A549 (cell line): ENCODE measurements at regions not wholly inside any gene's neighbourhood (a gene's known extent, or its start where the extent isn't known, plus 50 kb on each side); places are given as distances from the start of the nearest gene placed in this dataset.

Experiments used
- ATAC-seq, 2 experiments: fragments of 200-7000 bp in 1 of 2; fragments of >200 bp in 1 of 2; cut with Nextera tagmentation in 1 of 2; cut with Tn5 transposase in 1 of 2; 3 replicates each; pipeline versions ENCODE4 v1.8.0 to v1.9.1; 2018 to 2020; ENCODE audit warnings: mild to moderate bottlenecking in 1 of 2, moderate library complexity in 1 of 2
- CTCF ChIA-PET: fragments of 300-600 bp; sonication (Branson Sonifier 250); formaldehyde crosslinking; extraction: SDS; loops from one replicate; lab custom pipeline; 2021; ENCODE audit warnings: antibody characterized with exemption, inconsistent platforms; lab: Yijun Ruan, JAX
- POLR2A ChIA-PET: fragments of 350-600 bp; formaldehyde crosslinking; extraction: SDS; loops from one replicate; lab custom pipeline; 2021; ENCODE audit warnings: antibody characterized with exemption, inconsistent platforms; lab: Yijun Ruan, JAX
- DNase-seq, 2 experiments: peaks; one replicate each; pipeline versions ENCODE4 v3.0.0 to v3.0.0-alpha.2; 2011 to 2016; ENCODE audit warnings: low read depth in 1 of 2, low spot score in 1 of 2
- FAIRE-seq: peaks from 2 replicates; lab custom pipeline; 2011; peaks lifted over from hg19 to GRCh38; lab: Jason Lieb, UNC
- H3K27ac ChIP-seq, 2 experiments: fragments of >200 bp; sonication (Bioruptor Twin); formaldehyde crosslinking; 3 replicates each; pipeline ENCODE4 v1.5.1; 2016 to 2017
- H3K4me1 ChIP-seq: fragments of >200 bp; sonication (Bioruptor Twin); formaldehyde crosslinking; 3 replicates; pipeline ENCODE4 v1.6.1; 2016
- H3K4me2 ChIP-seq: fragments of >200 bp; sonication (Bioruptor Twin); formaldehyde crosslinking; 3 replicates; pipeline ENCODE4 v1.6.1; 2016
- H3K4me3 ChIP-seq: fragments of >200 bp; sonication (Bioruptor Twin); formaldehyde crosslinking; 3 replicates; pipeline ENCODE4 v1.5.1; 2016
- H3K9me3 ChIP-seq: fragments of >200 bp; sonication (Bioruptor Twin); formaldehyde crosslinking; 3 replicates; pipeline ENCODE4 v1.6.1; 2016
- CBX8 ChIP-seq: fragments of 200-600 bp; sonication (generic); IDR thresholded peaks from 2 replicates; pipeline ENCODE4 v1.6.1; 2016
- CHD2 ChIP-seq: fragments of 150-350 bp; IDR thresholded peaks from 2 replicates; pipeline ENCODE4 v1.6.1; 2014; ENCODE audit warnings: low read length; ENCODE audit not compliant: partially characterized antibody
- EHMT2 ChIP-seq: fragments of 200-600 bp; sonication (generic); IDR thresholded peaks from 2 replicates; pipeline ENCODE4 v1.6.1; 2016; ENCODE audit warnings: antibody characterized with exemption, low read depth, mild to moderate bottlenecking, moderate library complexity
- EP300 ChIP-seq, 2 experiments: fragments of >200 bp; sonication (Bioruptor Twin); formaldehyde crosslinking; IDR thresholded peaks; 2 replicates in 1 of 2; 3 replicates in 1 of 2; pipeline ENCODE4 v1.6.1; 2016 to 2017
- ESRRA ChIP-seq: fragments of 150-350 bp; IDR thresholded peaks from 2 replicates; pipeline ENCODE4 v1.6.1; 2014; ENCODE audit warnings: mild to moderate bottlenecking, low read length, borderline replicate concordance
- HOXA7 ChIP-seq: fragments of 250-450 bp; sonication (Bioruptor Pico); IDR thresholded peaks from 2 replicates; pipeline ENCODE4 v1.5.0; 2020; ENCODE audit warnings: mild to moderate bottlenecking, moderate library complexity
- HOXB13 ChIP-seq: fragments of 250-450 bp; sonication (Bioruptor Pico); IDR thresholded peaks from 2 replicates; pipeline ENCODE4 v1.5.0; 2020; ENCODE audit warnings: low read depth, mild to moderate bottlenecking, moderate library complexity
- JUN ChIP-seq, 2 experiments: fragments of >200 bp; sonication (Bioruptor Twin); formaldehyde crosslinking; IDR thresholded peaks; 2 replicates in 1 of 2; 3 replicates in 1 of 2; pipeline ENCODE4 v1.6.1; 2016 to 2017
- MAFK ChIP-seq: fragments of 450-650 bp; IDR thresholded peaks from 2 replicates; pipeline ENCODE4 v1.6.1; 2014; ENCODE audit not compliant: partially characterized antibody
- MYC ChIP-seq: IDR thresholded peaks from 2 replicates; pipeline ENCODE4 v1.6.1; 2012; ENCODE audit warnings: mild to moderate bottlenecking, inconsistent platforms, low read length, improper control_type of control experiment, borderline replicate concordance
- PHF8 ChIP-seq: fragments of 200-600 bp; sonication (generic); IDR thresholded peaks from 2 replicates; pipeline ENCODE4 v1.6.1; 2016; ENCODE audit warnings: low read depth, mild to moderate bottlenecking, antibody characterized with exemption, moderate library complexity, borderline replicate concordance
- POLR2A ChIP-seq: IDR thresholded peaks from 2 replicates; pipeline ENCODE4 v1.6.1; 2012; ENCODE audit warnings: mild to moderate bottlenecking, low read length
- RAD21 ChIP-seq, 2 experiments: fragments of >200 bp in 1 of 2; sonication (Bioruptor Twin) in 1 of 2; formaldehyde crosslinking in 1 of 2; IDR thresholded peaks in 1 of 2; conservative IDR thresholded peaks in 1 of 2; 2 replicates in 1 of 2; 3 replicates in 1 of 2; pipeline ENCODE4 v1.6.1; 2012 to 2018; ENCODE audit warnings: inconsistent platforms in 1 of 2
- RARB ChIP-seq: fragments of 250-450 bp; sonication (Bioruptor Pico); IDR thresholded peaks from 2 replicates; pipeline ENCODE4 v1.8.0; 2021; ENCODE audit warnings: mild to moderate bottlenecking, moderate library complexity
- SMC3 ChIP-seq: fragments of >200 bp; sonication (Bioruptor Twin); formaldehyde crosslinking; IDR thresholded peaks from 3 replicates; pipeline ENCODE4 v1.6.1; 2018; ENCODE audit warnings: inconsistent platforms
- TP53 ChIP-seq: fragments of 250-450 bp; sonication (Bioruptor Pico); IDR thresholded peaks from 2 replicates; pipeline ENCODE4 v1.5.0; 2021; ENCODE audit warnings: mild to moderate bottlenecking, moderate library complexity
- ZC3H11A ChIP-seq: fragments of 450-650 bp; IDR thresholded peaks from 2 replicates; pipeline ENCODE4 v1.6.1; 2014; ENCODE audit warnings: antibody characterized with exemption, mild to moderate bottlenecking
- ZFP36 ChIP-seq: fragments of 450-650 bp; IDR thresholded peaks from 2 replicates; pipeline ENCODE4 v1.6.1; 2014; ENCODE audit warnings: borderline replicate concordance; ENCODE audit not compliant: partially characterized antibody
- ZNF302 ChIP-seq: fragments of 250-450 bp; sonication (Bioruptor Pico); IDR thresholded peaks from 2 replicates; pipeline ENCODE4 v1.9.0; 2021; ENCODE audit warnings: inconsistent platforms, mild to moderate bottlenecking, moderate library complexity
- ZSCAN20 ChIP-seq: fragments of 250-450 bp; sonication (Bioruptor Pico); IDR thresholded peaks from 2 replicates; pipeline ENCODE4 v1.8.0; 2022; ENCODE audit warnings: mild to moderate bottlenecking, moderate library complexity
- WGBS: methylation state at CpG from one replicate; pipeline ENCODE4 v1.1.6; 2017; ENCODE audit errors: missing lambda C conversion rate; 5-methylcytosine and 5-hydroxymethylcytosine counted together
- TF ChIP-seq, protein P1 (sequence below): fragments of >200 bp; sonication (Bioruptor Twin); formaldehyde crosslinking; IDR thresholded peaks from 2 replicates; pipeline ENCODE4 v1.6.1; 2016
- TF ChIP-seq, protein P2 (sequence below): fragments of 200-600 bp; sonication (generic); IDR thresholded peaks from 2 replicates; pipeline ENCODE4 v1.6.1; 2016; ENCODE audit warnings: antibody characterized with exemption, mild to moderate bottlenecking, moderate library complexity
- TF ChIP-seq, protein P3 (sequence below): IDR thresholded peaks from 2 replicates; pipeline ENCODE4 v1.6.1; 2012
- TF ChIP-seq, protein P4 (sequence below): fragments of >200 bp; sonication (Bioruptor Twin); formaldehyde crosslinking; IDR thresholded peaks from 3 replicates; pipeline ENCODE4 v1.5.1; 2016
- TF ChIP-seq, protein P5 (sequence below): fragments of 250-450 bp; sonication (Bioruptor Pico); IDR thresholded peaks from 2 replicates; pipeline ENCODE4 v1.5.0; 2020; ENCODE audit warnings: low read depth, mild to moderate bottlenecking, moderate library complexity

DNA sequence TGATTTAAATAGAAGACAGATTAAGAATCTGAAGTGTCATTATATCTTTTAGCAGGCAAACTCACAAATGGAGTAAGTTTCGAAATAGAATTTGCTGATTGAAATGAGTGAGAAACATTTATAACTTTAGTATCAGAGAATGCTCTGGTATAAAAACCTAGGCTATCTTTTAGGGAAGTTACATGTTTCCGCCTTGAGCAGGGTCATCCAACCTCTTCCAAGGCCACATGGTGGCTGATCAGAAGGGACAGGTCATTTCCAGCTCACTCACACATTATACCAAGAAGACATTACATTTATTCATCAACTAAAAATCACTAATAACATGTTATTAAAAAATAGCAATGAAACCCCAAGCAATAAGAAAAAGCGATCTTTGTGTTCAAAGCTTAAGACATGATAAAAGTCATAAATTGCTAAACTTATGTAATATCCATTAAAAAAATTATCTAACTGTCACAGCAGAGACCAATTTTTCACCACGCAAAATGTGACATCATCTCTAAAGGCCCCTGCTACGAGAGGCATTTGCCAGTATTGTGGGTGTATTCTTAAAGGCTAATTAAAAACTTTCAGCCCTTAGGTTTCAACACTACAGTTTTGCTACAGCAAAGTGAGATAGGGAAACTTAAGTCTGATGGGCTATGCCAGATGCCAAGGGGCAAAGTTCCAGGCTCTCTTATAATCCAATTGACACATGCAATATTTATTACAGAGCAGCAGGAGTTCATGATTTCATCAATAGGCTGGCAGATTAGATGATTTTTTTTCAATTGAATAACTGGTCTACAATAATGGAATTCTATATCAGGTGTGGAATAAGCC, 240.4 kb upstream of the TBL1XR1 start:
- Histone ChIP-seq H3K4me2 (no peak overlapping the region), H3K4me1 (no peaks in the 10 kb centered on the region), H3K27ac (no peak overlapping the region), H3K9me3 (no peaks in the 10 kb centered on the region), H3K4me3 (no peak overlapping the region)
- no peak for ATAC-seq
- POLR2A ChIA-PET, result no interaction called here
- CTCF ChIA-PET, result no interaction called here
- FAIRE-seq, result no peak
- TF ChIP-seq MYC, result no peak
- TF ChIP-seq PHF8, result no peak
- no peak for TF ChIP-seq RAD21 (conservative IDR thresholded peaks at IDR 0.05 in 1 of 2, IDR thresholded peaks at IDR 0.05 in 1 of 2)
- no peak for TF ChIP-seq ZSCAN20
- TF ChIP-seq, protein P1, sequence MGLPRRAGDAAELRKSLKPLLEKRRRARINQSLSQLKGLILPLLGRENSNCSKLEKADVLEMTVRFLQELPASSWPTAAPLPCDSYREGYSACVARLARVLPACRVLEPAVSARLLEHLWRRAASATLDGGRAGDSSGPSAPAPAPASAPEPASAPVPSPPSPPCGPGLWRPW, result no peak
- TF ChIP-seq RARB (CRISPR knock-in tag), result no peak
- TF ChIP-seq POLR2A, result no peak
- TF ChIP-seq, protein P2, sequence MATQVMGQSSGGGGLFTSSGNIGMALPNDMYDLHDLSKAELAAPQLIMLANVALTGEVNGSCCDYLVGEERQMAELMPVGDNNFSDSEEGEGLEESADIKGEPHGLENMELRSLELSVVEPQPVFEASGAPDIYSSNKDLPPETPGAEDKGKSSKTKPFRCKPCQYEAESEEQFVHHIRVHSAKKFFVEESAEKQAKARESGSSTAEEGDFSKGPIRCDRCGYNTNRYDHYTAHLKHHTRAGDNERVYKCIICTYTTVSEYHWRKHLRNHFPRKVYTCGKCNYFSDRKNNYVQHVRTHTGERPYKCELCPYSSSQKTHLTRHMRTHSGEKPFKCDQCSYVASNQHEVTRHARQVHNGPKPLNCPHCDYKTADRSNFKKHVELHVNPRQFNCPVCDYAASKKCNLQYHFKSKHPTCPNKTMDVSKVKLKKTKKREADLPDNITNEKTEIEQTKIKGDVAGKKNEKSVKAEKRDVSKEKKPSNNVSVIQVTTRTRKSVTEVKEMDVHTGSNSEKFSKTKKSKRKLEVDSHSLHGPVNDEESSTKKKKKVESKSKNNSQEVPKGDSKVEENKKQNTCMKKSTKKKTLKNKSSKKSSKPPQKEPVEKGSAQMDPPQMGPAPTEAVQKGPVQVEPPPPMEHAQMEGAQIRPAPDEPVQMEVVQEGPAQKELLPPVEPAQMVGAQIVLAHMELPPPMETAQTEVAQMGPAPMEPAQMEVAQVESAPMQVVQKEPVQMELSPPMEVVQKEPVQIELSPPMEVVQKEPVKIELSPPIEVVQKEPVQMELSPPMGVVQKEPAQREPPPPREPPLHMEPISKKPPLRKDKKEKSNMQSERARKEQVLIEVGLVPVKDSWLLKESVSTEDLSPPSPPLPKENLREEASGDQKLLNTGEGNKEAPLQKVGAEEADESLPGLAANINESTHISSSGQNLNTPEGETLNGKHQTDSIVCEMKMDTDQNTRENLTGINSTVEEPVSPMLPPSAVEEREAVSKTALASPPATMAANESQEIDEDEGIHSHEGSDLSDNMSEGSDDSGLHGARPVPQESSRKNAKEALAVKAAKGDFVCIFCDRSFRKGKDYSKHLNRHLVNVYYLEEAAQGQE, result no peak
- TF ChIP-seq EP300 (IDR thresholded peaks at IDR 0.05), result no peak
- no peak for TF ChIP-seq CHD2
- no peak for TF ChIP-seq CBX8
- TF ChIP-seq JUN (IDR thresholded peaks at IDR 0.05), result no peak
- no peak for TF ChIP-seq ZNF302
- TF ChIP-seq ZFP36, result no peak
- TF ChIP-seq, protein P3, sequence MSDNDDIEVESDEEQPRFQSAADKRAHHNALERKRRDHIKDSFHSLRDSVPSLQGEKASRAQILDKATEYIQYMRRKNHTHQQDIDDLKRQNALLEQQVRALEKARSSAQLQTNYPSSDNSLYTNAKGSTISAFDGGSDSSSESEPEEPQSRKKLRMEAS, result no peak
- no peak for TF ChIP-seq ESRRA
- TF ChIP-seq TP53 (CRISPR knock-in tag), result no peak
- no peak for DNase-seq
- 82% methylated on average over 5 of the region's 5 CpGs for WGBS

DNA sequence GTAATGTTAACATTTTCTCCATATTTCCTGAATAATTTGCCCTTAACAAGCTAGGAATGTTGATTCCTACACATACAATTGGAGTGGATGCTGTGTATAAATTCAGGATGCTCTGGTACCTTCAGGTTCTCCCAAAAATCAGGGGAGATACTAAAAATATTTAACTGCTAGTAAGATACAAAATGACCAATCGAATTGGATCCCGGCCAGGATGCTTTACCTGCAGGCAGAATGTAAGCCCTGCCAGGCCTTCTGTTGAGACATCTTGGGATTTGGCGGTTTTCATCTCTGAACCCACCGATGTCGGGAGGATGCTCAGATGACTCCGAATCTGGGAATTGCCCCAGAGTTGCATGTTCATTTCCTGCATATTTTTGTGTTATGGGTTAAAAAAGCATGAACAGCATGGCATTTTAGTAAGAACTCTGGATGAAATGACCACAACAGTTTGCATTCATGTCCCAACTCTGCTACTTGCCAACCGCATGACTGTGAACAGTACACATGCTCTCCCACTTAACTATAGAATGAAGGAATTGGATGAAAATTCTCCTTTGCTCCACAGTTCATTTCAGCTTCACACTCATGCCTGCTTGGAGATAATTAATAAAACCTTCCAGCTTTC, 241.4 kb upstream of the TBL1XR1 start:
- 94% methylated on average over 7 of the region's 7 CpGs for WGBS
- no peaks in the 10 kb centered on the region for H3K9me3 ChIP-seq
- FAIRE-seq (no peak), ATAC-seq (no peak), DNase-seq (no peak)
- H3K4me1 ChIP-seq, result peaks cover 6% of the 10 kb centered on the region; the same call in 2 of the 3 replicates
- no peak overlapping the region for H3K27ac ChIP-seq
- no peak overlapping the region for H3K4me2 ChIP-seq
- H3K4me3 ChIP-seq, result no peak overlapping the region
- ChIA-PET POLR2A (no interaction called here), CTCF (no interaction called here)
- TF ChIP-seq, protein P4, sequence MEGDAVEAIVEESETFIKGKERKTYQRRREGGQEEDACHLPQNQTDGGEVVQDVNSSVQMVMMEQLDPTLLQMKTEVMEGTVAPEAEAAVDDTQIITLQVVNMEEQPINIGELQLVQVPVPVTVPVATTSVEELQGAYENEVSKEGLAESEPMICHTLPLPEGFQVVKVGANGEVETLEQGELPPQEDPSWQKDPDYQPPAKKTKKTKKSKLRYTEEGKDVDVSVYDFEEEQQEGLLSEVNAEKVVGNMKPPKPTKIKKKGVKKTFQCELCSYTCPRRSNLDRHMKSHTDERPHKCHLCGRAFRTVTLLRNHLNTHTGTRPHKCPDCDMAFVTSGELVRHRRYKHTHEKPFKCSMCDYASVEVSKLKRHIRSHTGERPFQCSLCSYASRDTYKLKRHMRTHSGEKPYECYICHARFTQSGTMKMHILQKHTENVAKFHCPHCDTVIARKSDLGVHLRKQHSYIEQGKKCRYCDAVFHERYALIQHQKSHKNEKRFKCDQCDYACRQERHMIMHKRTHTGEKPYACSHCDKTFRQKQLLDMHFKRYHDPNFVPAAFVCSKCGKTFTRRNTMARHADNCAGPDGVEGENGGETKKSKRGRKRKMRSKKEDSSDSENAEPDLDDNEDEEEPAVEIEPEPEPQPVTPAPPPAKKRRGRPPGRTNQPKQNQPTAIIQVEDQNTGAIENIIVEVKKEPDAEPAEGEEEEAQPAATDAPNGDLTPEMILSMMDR, result no peak
- TF ChIP-seq MAFK (no peak), ZC3H11A (no peak), EHMT2 (no peak), PHF8 (no peak), HOXB13 (CRISPR knock-in tag) (no peak), SMC3 (no peak), POLR2A (no peak), HOXA7 (CRISPR knock-in tag) (no peak)
- TF ChIP-seq, protein P2, result no peak
- TF ChIP-seq, protein P1, result no peak
- TF ChIP-seq, protein P5, sequence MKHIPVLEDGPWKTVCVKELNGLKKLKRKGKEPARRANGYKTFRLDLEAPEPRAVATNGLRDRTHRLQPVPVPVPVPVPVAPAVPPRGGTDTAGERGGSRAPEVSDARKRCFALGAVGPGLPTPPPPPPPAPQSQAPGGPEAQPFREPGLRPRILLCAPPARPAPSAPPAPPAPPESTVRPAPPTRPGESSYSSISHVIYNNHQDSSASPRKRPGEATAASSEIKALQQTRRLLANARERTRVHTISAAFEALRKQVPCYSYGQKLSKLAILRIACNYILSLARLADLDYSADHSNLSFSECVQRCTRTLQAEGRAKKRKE, result no peak
